ENCODE measurements at regions not wholly inside any gene's neighbourhood (a gene's known extent, or its start where the extent isn't known, plus 50 kb on each side); places are given as distances from the start of the nearest gene placed in this dataset.

DNA sequence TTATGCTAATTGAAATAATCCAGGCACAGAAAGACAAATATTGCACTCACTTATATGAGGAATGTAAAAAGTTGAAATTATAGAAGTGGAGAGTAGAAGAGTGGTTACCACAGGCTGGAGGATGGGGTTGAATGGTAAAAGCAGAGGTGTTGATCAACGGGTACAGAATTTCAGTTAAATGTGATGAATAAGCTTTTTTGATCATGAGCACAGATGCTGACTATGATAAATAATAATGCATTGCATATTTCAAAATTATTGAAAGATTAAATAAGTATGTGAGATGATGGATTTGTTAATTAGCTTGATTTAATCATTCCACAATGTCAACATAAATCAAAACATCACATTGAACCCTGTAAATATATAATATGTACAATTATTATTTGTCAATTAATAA is 213.1 kb downstream of the DCAF12L2 start:
- Histone ChIP-seq H3K4me1 (no peaks in the 10 kb centered on the region), H3K27me3 (no peaks in the 10 kb centered on the region), H3K4me3 (no peak overlapping the region), H3K9me3 (no peaks in the 10 kb centered on the region), H3K36me3 (no peaks in the 10 kb centered on the region), H3K27ac (no peak overlapping the region)
- 68 to 96% (median 80%) methylated on average over 1 of the region's 1 CpG for WGBS, 5 donors
- intact Hi-C loops (cut with DNase I; ENCODE audit: low total_unique reads), result no loop called here
- no peak for DNase-seq
- TF ChIP-seq POLR2AphosphoS5 (IDR thresholded peaks at IDR 0.05), result no peak
- TF ChIP-seq POLR2A (IDR thresholded peaks at IDR 0.05), result no peak
- TF ChIP-seq EP300 (IDR thresholded peaks at IDR 0.05), result no peak
- TF ChIP-seq CTCF (IDR thresholded peaks at IDR 0.05), result no peak

DNA sequence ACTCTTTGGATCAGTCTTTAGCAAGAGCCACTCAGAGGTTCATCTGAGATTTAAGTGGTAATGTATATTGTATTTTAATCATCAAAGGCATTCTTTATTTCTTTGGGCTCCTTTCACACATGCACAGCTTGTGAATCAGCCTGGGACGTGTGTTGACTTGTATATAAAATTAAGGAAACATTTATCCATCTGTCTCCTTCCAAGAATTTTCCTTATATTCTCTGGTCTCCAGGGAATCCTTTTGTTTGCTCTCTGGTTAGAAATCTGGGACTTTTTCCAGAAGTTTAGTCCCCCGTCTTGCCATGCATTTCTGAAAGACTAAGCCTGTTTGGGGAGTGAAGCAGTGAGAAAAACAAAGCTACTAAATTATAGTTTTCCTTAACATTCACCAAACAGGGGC is 212.3 kb downstream of the DCAF12L2 start:
- no peaks in the 10 kb centered on the region for H3K4me1 ChIP-seq
- intact Hi-C loops (cut with DNase I; ENCODE audit: low total_unique reads), result no loop called here

GRCh38 chrX:125954236-125954635 is 211.9 kb downstream of the DCAF12L2 start:
- 29 to 41% (median 39%) methylated on average over 3 of the region's 3 CpGs for WGBS, 5 donors
- Histone ChIP-seq H3K36me3 (no peaks in the 10 kb centered on the region), H3K27ac (no peak overlapping the region), H3K9me3 (no peaks in the 10 kb centered on the region), H3K4me3 (no peak overlapping the region), H3K4me1 (no peaks in the 10 kb centered on the region), H3K27me3 (no peaks in the 10 kb centered on the region)
- intact Hi-C loops (cut with DNase I; ENCODE audit: low total_unique reads), result no loop called here
- DNase-seq, result peak in 1 of 2 donors; percentile 1
- TF ChIP-seq EP300 (IDR thresholded peaks at IDR 0.05) (no peak), POLR2A (IDR thresholded peaks at IDR 0.05) (no peak), POLR2AphosphoS5 (IDR thresholded peaks at IDR 0.05) (no peak), CTCF (IDR thresholded peaks at IDR 0.05) (no peak)

More for the DNA sequence above, 212.3 kb downstream of the DCAF12L2 start:
- Histone ChIP-seq H3K27ac (no peak overlapping the region), H3K36me3 (no peaks in the 10 kb centered on the region), H3K9me3 (no peaks in the 10 kb centered on the region), H3K4me3 (no peak overlapping the region), H3K27me3 (no peaks in the 10 kb centered on the region)
- DNase-seq, result peak in 1 of 2 donors; percentile 1
- TF ChIP-seq POLR2A (IDR thresholded peaks at IDR 0.05), result no peak
- TF ChIP-seq EP300 (IDR thresholded peaks at IDR 0.05), result no peak
- no peak for TF ChIP-seq POLR2AphosphoS5 (IDR thresholded peaks at IDR 0.05)
- TF ChIP-seq CTCF (IDR thresholded peaks at IDR 0.05), result no peak
- 24 to 38% (median 28%) methylated on average over 2 of the region's 2 CpGs for WGBS, 5 donors

DNA sequence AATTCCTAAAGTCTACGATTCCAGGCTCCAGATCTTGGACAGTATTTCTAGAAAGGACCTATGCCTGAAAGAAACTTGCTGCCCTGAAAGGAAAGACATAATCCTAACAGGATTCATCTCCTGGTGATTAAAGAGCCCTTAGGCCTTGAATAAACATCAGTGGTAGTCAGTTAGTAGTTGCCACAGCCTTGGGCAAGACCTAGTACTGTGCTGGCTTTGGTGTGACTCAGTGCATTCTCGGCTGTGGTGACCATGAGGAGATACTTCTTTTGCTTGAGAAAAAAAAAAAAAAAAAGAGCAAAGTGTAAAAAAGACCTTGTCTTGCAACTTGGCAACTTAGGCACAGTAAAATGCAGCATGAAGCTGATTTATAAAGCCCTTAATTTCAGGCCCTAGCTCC is 188.2 kb downstream of the DCAF12L2 start:
- no peaks in the 10 kb centered on the region for H3K4me1 ChIP-seq
- no peaks in the 10 kb centered on the region for H3K27me3 ChIP-seq
- intact Hi-C loops (cut with DNase I; ENCODE audit: low total_unique reads), result no loop called here

DNA sequence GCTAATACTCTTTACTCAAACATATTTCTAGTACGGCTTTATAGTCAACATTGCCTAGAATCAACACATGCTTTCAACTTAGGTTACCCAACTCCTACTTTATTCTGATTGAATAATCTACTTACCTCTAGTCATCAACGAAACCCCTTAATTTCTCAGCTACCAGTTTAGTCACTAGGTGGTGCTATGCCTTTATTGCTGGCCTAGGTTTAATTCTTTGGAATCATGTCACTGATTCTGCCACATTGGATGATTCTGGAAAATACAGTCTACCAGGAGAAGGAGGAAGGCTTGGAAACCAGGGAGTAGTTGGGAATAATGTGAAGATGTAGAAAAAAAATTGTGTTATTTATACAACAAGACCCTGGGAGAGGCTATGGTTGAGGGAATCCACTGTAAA is 167.7 kb downstream of the DCAF12L2 start:
- Histone ChIP-seq H3K27me3 (no peaks in the 10 kb centered on the region), H3K27ac (no peak overlapping the region), H3K36me3 (no peaks in the 10 kb centered on the region), H3K9me3 (no peaks in the 10 kb centered on the region), H3K4me1 (no peaks in the 10 kb centered on the region), H3K4me3 (no peak overlapping the region)
- TF ChIP-seq EP300 (IDR thresholded peaks at IDR 0.05), result no peak
- WGBS, 5 donors, result 0 to 41% (median 10%) methylated on average over 2 of the region's 2 CpGs
- intact Hi-C loops (cut with DNase I; ENCODE audit: low total_unique reads), result no loop called here
- DNase-seq, result peak in 1 of 2 donors; percentile 22

More for the DNA sequence above, 188.2 kb downstream of the DCAF12L2 start:
- H3K9me3 ChIP-seq, result peaks cover 0 to 21% (median 7%) of the 10 kb centered on the region in 4 donors
- H3K27ac ChIP-seq, result no peak overlapping the region
- 37 to 86% (median 57%) methylated on average over 2 of the region's 2 CpGs for WGBS, 5 donors
- no peak for TF ChIP-seq POLR2AphosphoS5 (IDR thresholded peaks at IDR 0.05)
- TF ChIP-seq POLR2A (IDR thresholded peaks at IDR 0.05), result no peak
- no peak overlapping the region for H3K4me3 ChIP-seq
- no peak for DNase-seq
- H3K36me3 ChIP-seq, result no peaks in the 10 kb centered on the region
